Esophagus muscularis mucosa (tissue), 4 donors: ENCODE measurements at regions not wholly inside any gene's neighbourhood (a gene's known extent, or its start where the extent isn't known, plus 50 kb on each side); places are given as distances from the start of the nearest gene placed in this dataset.

Experiments used
- DNase-seq: peaks from one replicate; pipeline ENCODE4 v3.0.0-alpha.2; 2017; ENCODE audit errors: extremely low spot score
- H3K27ac ChIP-seq, 4 donors: fragments of 200-600 bp; sonication (generic); replicated peaks in 1 of 4; 1 replicate in 3 of 4; 2 replicates in 1 of 4; pipeline ENCODE4 v1.5.1; 2016 to 2019; ENCODE audit warnings: mild to moderate bottlenecking in 1 of 4
- H3K27me3 ChIP-seq, 4 donors: fragments of 200-600 bp; sonication (generic); one replicate each; pipeline versions ENCODE4 v1.5.1 to v1.6.0; 2016 to 2019
- H3K36me3 ChIP-seq, 4 donors: fragments of 200-600 bp; sonication (generic); one replicate each; pipeline ENCODE4 v1.5.1; 2016 to 2019
- H3K4me1 ChIP-seq, 4 donors: fragments of 200-600 bp; sonication (generic); one replicate each; pipeline ENCODE4 v1.5.1; 2016 to 2019
- H3K4me3 ChIP-seq, 4 donors: fragments of 200-600 bp; sonication (generic); 1 replicate in 2 of 4; 2 replicates in 2 of 4; pipeline ENCODE4 v1.5.1; 2016 to 2019; ENCODE audit warnings: mild to moderate bottlenecking in 4 of 4, moderate library complexity in 1 of 4
- H3K9me3 ChIP-seq, 4 donors: fragments of 200-600 bp; sonication (generic); 1 replicate in 3 of 4; 2 replicates in 1 of 4; pipeline ENCODE4 v1.5.1; 2016 to 2019
- CTCF ChIP-seq, 3 experiments: fragments of 200-600 bp in 2 of 3; fragments of 450-650 bp in 1 of 3; sonication (generic) in 2 of 3; IDR thresholded peaks; one replicate each; pipeline ENCODE4 v1.5.1; 2017 to 2019; ENCODE audit warnings: antibody characterized with exemption in 3 of 3, mild to moderate bottlenecking in 2 of 3, moderate library complexity in 1 of 3
- EP300 ChIP-seq: sonication (generic); formaldehyde crosslinking; IDR thresholded peaks from one replicate; pipeline ENCODE4 v1.6.1; 2017; ENCODE audit warnings: antibody characterized with exemption
- POLR2A ChIP-seq: fragments of 450-650 bp; IDR thresholded peaks from one replicate; pipeline ENCODE4 v1.6.1; 2017; ENCODE audit warnings: antibody characterized with exemption, moderate library complexity, mild to moderate bottlenecking, low read depth
- POLR2AphosphoS5 ChIP-seq, 2 donors: sonication (generic); formaldehyde crosslinking; IDR thresholded peaks; one replicate each; pipeline ENCODE4 v1.6.1; 2017; ENCODE audit warnings: antibody characterized with exemption in 2 of 2
- WGBS: methylation state at CpG from one replicate; pipeline ENCODE4 v1.1.5; 2018; 5-methylcytosine and 5-hydroxymethylcytosine counted together
- intact Hi-C: fragments of 100-400 bp; cut with DNase I; formaldehyde crosslinking; loops from one replicate; pipeline ENCODE4 v1.15.1; 2023

DNA sequence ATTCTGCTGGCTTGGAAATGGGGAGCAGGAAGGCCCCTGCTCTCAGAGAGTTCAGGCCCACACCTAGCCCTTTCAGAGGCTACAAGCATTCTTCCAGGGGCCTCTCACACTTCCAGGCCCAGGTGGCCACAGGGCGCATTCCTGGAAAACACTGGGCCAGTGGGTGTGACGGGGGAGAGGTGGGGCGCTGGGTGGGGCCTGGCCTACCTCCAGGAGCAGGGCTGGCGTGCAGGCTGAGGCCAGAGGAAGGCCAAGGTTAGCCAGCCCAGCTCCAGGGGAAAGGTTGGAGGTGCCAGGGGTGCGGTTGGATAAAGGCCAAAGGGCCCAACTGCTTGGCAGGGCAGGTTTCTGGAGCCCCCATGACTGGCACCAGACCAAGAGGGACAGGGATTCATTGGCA, 198.2 kb downstream of the MAF start:
- 92% methylated on average over 4 of the region's 5 CpGs for WGBS
- no peak overlapping the region for H3K4me3 ChIP-seq
- intact Hi-C loops: no loop called here
- H3K27me3 ChIP-seq: peaks cover 0 to 16% (median 0%) of the 10 kb centered on the region in 4 donors
- no peak for DNase-seq
- H3K9me3 ChIP-seq: peaks cover 0 to 5% (median 0%) of the 10 kb centered on the region in 4 donors
- TF ChIP-seq CTCF (IDR thresholded peaks at IDR 0.05): no peak
- TF ChIP-seq POLR2A: no peak
- TF ChIP-seq EP300: no peak
- no peak for TF ChIP-seq POLR2AphosphoS5 (IDR thresholded peaks at IDR 0.05)
- no peaks in the 10 kb centered on the region for H3K4me1 ChIP-seq
- H3K36me3 ChIP-seq: no peaks in the 10 kb centered on the region
- no peak overlapping the region for H3K27ac ChIP-seq

DNA sequence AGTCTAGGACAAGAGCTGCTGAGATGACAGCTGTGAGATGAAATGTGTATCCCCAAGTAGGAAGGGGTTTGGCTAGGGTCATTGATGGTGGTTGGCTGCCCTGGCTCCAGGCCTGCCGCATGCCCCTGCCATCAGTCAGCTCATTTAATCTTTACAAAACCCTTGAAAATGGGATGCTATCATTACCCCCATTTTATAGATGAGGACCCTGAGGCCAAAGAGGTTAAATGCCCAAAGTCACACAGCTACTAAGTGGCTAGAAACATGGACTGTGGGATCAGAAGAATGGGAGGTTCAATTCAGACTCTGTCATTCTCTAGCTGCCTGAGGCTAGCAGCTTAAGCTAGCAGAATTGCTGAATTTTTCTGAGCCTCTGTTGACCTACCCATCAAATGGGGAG, 198.8 kb downstream of the MAF start:
- no peak for TF ChIP-seq POLR2A
- TF ChIP-seq POLR2AphosphoS5 (IDR thresholded peaks at IDR 0.05): no peak
- no peak for TF ChIP-seq CTCF (IDR thresholded peaks at IDR 0.05)
- no peak for TF ChIP-seq EP300
- Histone ChIP-seq H3K36me3 (no peaks in the 10 kb centered on the region), H3K9me3 (peaks cover 0 to 5% (median 0%) of the 10 kb centered on the region in 4 donors), H3K27me3 (peaks cover 0 to 11% (median 0%) of the 10 kb centered on the region in 4 donors), H3K4me3 (no peak overlapping the region), H3K27ac (no peak overlapping the region), H3K4me1 (no peaks in the 10 kb centered on the region)
- no peak for DNase-seq
- intact Hi-C loops: no loop called here
- 95% methylated on average over 1 of the region's 1 CpG for WGBS

GRCh38 chr16:79401157-79401556, 199.4 kb downstream of the MAF start:
- no peak for TF ChIP-seq POLR2A
- TF ChIP-seq EP300: no peak
- no peak for TF ChIP-seq POLR2AphosphoS5 (IDR thresholded peaks at IDR 0.05)
- TF ChIP-seq CTCF (IDR thresholded peaks at IDR 0.05): no peak
- intact Hi-C loops: no loop called here
- H3K4me1 ChIP-seq: no peaks in the 10 kb centered on the region
- no peak overlapping the region for H3K4me3 ChIP-seq
- whole genome bisulfite sequencing: 90% methylated on average over 4 of the region's 4 CpGs
- H3K27me3 ChIP-seq: peaks cover 0 to 4% (median 0%) of the 10 kb centered on the region in 4 donors
- H3K27ac ChIP-seq: no peak overlapping the region
- no peak for DNase-seq
- no peaks in the 10 kb centered on the region for H3K36me3 ChIP-seq
- peaks cover 0 to 5% (median 0%) of the 10 kb centered on the region in 4 donors for H3K9me3 ChIP-seq

GRCh38 chr16:79400462-79401149, 199.9 kb downstream of the MAF start:
- no peak for TF ChIP-seq EP300
- DNase-seq: no peak
- Histone ChIP-seq H3K27ac (no peak overlapping the region), H3K36me3 (no peaks in the 10 kb centered on the region), H3K27me3 (peaks cover 0 to under 1% (median 0%) of the 10 kb centered on the region in 4 donors), H3K4me3 (no peak overlapping the region), H3K4me1 (no peaks in the 10 kb centered on the region), H3K9me3 (peaks cover 0 to under 1% (median 0%) of the 10 kb centered on the region in 4 donors)
- intact Hi-C loops: no loop called here
- 78% methylated on average over 13 of the region's 13 CpGs for WGBS

- TF ChIP-seq EP300 (no peak), POLR2AphosphoS5 (IDR thresholded peaks at IDR 0.05) (no peak), POLR2A (no peak), CTCF (IDR thresholded peaks at IDR 0.05) (no peak)
- Histone ChIP-seq H3K9me3 (no peaks in the 10 kb centered on the region), H3K36me3 (no peaks in the 10 kb centered on the region), H3K4me3 (no peak overlapping the region), H3K27ac (no peak overlapping the region), H3K4me1 (peaks cover 0 to 8% (median 4%) of the 10 kb centered on the region in 4 donors), H3K27me3 (no peaks in the 10 kb centered on the region)
- intact Hi-C loops: no loop called here
- no peak for DNase-seq
- 85% methylated on average over 5 of the region's 5 CpGs for WGBS
Observed at GRCh38 chr16:79395591-79395990, 204.9 kb downstream of the MAF start.
